HG02938 (cell line): ENCODE measurements at regions not wholly inside any gene's neighbourhood (a gene's known extent, or its start where the extent isn't known, plus 50 kb on each side); places are given as distances from the start of the nearest gene placed in this dataset.

Experiments used
- ATAC-seq: cut with Tn5 transposase; IDR thresholded peaks from one replicate; pipeline ENCODE4 v1.9.1; 2021; ENCODE audit warnings: mild to moderate bottlenecking, moderate library complexity; ENCODE audit not compliant: unreplicated experiment

GRCh38 chr20:51163996-51164600 is 141.2 kb upstream of the KCNG1 start:
- no peak for ATAC-seq

DNA sequence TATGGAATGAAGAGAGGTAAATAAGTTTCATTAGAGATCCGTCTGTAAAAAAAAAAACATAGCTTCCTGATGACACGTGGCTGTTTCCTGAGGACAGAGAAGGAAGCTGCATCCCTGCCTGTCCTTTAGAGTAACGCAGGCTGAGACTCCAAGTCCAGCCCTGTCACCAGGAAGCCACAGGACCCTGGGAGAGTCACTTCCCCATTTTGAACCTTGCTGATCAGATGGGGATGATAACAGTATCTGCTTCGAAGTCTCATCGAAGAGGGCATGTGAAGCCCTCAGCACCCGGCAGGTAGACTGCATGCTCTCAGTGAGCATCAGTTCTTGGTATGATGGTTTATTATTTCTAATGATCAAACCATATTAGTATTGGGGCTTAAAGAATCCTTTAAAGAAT is 139.1 kb upstream of the KCNG1 start:
- ATAC-seq: no peak

- ATAC-seq: no peak
Observed at GRCh38 chr20:51160821-51161220, 137.9 kb upstream of the KCNG1 start.

DNA sequence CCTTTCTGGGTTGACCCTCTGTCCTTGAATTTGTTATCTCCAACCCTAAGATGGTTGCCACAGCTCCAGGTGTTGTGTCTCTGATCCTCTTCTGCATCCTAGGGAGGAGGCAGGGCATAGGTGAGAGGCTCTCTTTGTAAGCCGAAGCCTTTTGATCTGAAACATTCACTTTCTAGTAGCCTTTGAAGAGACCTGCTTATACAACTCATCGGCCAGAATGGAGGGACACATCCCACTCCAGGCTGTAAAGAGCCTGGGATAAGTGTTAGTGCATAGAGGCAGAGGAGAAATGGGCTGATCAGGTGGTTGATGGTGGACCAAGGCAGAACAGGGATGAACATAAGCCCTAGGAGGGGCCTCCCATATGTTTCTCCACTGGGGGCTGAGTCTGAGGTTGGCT is 137.1 kb upstream of the KCNG1 start:
- no peak for ATAC-seq

GRCh38 chr20:51159303-51159702 is 136.4 kb upstream of the KCNG1 start:
- no peak for ATAC-seq

- ATAC-seq: no peak
Observed at GRCh38 chr20:51158226-51158625, 135.3 kb upstream of the KCNG1 start.

- ATAC-seq: no peak
Observed at GRCh38 chr20:51156041-51156982, 133.4 kb upstream of the KCNG1 start.

DNA sequence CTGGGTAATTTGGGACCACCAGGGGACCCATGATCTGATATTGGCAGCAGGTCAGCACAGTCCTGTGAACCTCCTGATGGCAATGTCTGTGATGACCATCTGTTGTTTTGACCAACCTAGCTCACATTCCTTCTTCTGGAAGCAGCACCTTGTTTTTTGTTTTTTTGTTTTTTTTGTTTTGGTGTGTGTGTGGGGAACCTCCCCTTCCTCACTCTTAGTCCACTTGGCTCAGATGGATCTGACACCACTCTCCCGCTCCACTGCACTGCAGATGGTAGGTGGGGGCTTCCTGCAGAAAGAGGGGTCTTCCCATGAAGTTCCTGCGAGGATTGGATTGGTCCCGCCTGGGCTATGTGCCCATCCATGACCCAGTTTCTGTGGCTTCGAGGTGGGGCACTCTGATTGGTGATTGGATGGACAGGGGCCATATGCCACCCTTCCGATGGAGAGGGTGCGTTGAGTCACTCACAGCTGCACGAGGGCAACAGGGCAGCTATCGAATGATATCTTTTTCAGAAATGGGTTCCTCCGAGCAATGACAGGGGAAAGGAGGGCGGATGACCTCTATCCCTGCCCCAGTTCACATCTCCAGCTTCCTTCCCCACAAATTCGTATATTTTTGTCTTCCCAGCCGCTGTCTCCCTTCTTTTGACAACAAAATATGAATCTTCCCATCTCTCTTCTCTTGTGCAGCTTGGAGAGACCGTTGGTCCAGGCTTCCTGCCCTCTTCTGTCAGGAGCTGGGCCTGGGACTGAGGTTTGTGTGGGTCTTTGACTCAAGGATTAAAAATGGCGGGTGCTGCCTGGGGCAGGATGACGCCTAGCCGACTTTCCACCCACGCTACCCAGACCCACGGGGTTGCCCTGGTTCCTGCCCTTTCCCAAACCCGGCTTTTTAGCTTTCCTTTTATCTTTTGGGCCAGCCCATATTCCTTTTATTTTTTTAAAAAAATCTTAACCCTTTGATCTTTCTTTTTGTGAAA is 132.1 kb upstream of the KCNG1 start:
- no peak for ATAC-seq

DNA sequence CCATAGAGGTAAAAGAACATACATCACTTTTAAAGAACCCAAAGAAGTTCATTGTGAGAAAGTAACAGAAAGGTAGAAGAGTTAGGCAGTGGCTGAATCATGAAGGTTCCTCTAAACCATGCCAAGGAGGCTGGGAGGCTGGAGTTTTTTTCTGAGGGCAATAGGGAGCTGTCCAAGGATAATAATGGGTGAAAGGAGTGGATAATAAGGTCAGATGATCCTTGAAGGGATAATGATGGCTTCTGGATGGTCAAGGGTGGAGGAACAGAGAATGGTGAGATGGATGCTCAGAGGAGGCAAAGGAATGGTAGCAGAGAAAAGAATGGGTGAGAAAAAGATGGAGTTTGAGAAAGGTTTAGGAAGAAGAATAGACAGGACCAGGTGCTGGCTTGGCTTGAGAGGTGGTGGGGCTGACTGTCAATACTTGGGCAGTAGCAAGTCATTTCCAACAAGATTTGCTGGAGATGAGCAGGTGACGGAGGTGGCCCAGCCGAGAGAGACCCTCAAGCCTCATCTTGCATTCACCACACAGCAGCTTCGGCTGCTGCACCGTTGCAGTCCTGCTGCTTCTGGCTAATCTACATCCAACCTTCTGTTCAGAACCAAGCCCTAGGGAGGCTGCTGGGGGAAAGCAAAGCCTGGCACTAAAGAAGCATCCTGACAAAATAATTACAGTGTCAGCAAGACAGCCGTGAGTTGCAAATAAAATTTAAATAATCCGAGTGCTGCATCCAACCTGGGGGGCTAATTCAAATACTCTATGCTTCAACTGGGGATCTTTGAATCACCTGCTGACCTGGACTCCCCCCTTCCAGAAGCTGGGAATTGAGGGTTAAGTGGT is 131.2 kb upstream of the KCNG1 start:
- no peak for ATAC-seq

- ATAC-seq: no peak
Observed at GRCh38 chr20:51148941-51149340, 126.0 kb upstream of the KCNG1 start.

DNA sequence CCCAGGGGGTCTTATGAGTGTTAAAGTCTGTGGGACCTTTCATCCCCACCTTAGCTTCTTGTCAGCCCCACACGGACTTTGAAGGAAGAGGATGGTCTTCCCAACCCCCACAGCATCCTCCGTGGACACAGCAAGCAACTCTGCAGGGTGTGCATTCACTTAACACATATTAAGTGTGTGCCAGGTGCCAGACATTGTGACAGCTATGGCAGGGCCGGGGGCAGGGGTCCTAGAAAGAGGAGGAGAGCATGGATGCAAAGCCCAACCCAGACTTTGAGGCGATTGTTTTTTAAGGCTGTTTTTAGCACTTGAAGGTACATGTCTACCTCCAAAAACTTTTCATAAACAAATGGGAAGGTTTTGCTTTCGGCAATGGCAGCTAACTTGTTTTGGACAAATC is 121.6 kb upstream of the KCNG1 start:
- ATAC-seq: no peak

DNA sequence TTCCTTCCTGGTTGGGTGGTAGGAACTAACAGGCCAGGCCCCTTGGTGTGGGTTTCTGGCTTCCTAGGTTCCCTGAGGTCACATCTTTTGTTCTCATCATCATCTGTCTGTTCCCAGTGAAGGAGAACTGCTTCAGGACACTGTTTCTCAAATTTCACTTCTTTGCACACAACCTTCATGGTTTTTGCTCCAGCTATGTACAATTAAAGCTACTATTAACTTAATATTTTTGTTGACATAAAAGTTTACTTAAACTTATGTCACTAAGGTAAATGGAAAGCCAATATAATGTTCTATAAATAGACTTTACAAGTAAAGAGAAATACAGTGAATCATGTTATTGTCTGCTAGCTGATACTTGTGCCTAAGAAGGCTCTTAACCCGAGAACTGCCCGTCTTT is 120.7 kb upstream of the KCNG1 start:
- ATAC-seq: no peak

DNA sequence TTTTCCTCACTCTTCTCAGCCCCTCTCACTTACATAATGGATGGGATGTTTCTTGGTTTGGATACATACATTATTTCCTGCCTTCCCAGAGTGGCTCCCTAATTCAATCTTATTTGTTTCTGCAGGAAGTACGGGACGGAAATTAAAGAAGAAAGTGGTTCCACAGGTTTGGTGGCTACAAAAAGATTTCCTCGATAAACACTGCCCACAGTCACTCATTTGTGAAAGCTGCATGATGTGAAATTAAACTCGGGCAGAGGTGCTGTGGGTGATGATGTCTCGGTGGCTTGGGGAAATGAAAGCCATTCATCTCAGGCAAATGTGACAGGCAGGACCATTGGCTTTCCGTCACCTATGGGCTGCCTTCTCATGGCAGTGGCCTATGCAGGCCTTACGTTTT is 119.5 kb upstream of the KCNG1 start:
- ATAC-seq: no peak

GRCh38 chr20:51140671-51141070 is 117.8 kb upstream of the KCNG1 start:
- ATAC-seq: no peak

- no peak for ATAC-seq
Observed at GRCh38 chr20:51139891-51140290, 117.0 kb upstream of the KCNG1 start.

- no peak for ATAC-seq
Observed at GRCh38 chr20:51138576-51138975, 115.7 kb upstream of the KCNG1 start.

GRCh38 chr20:51137461-51137860 is 114.6 kb upstream of the KCNG1 start:
- ATAC-seq: no peak

GRCh38 chr20:51135926-51136715 is 113.2 kb upstream of the KCNG1 start:
- ATAC-seq: no peak

GRCh38 chr20:51134405-51134804 is 111.5 kb upstream of the KCNG1 start:
- no peak for ATAC-seq

DNA sequence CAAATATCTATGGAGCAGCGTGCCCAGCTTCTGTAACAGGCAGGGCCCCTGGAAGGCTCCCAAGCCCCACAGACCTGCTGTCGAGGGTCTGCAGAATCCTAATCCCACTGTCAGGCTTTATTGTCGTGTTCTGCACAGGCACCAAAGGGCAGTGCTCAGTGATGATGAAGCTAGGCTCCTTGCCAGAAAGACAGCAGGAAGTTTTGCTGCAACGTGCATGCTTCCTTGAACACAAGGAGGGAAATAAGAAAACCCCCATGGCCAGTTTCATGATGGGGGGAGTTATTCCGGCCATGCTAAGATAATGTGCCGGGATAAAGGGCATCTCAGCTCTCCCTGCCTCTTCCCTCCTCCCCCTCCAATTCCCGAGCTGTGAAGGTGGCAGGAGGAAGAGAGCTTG is 109.4 kb upstream of the KCNG1 start:
- no peak for ATAC-seq
